ENCODE measurements at regions not wholly inside any gene's neighbourhood (a gene's known extent, or its start where the extent isn't known, plus 50 kb on each side); places are given as distances from the start of the nearest gene placed in this dataset.

- Histone ChIP-seq H3K36me3 (no peaks in the 10 kb centered on the region), H3K27ac (no peak overlapping the region), H3K27me3 (no peaks in the 10 kb centered on the region), H3K9ac (no peak overlapping the region), H3K4me3 (no peak overlapping the region), H3K4me2 (no peak overlapping the region), H4K20me1 (no peaks in the 10 kb centered on the region), H3K4me1 (no peaks in the 10 kb centered on the region), H3K9me3 (replicated peaks in 1 of 11) (no peaks in the 10 kb centered on the region)
- no peak for TF ChIP-seq Cebpa-rat (IDR thresholded peaks at IDR 0.05)
Measured at GRCh38 chr5:169357291-169357690, 56.4 kb upstream of the SLIT3 start.

GRCh38 chr5:169356811-169357210 is 55.9 kb upstream of the SLIT3 start:
- Histone ChIP-seq H3K4me2 (no peak overlapping the region), H3K27ac (no peak overlapping the region), H3K4me3 (no peak overlapping the region), H3K9me3 (replicated peaks in 1 of 11) (no peaks in the 10 kb centered on the region), H3K36me3 (no peaks in the 10 kb centered on the region), H3K27me3 (no peaks in the 10 kb centered on the region), H3K4me1 (no peaks in the 10 kb centered on the region), H4K20me1 (no peaks in the 10 kb centered on the region), H3K9ac (no peak overlapping the region)
- TF ChIP-seq Cebpa-rat (IDR thresholded peaks at IDR 0.05) = no peak

GRCh38 chr5:169356181-169356580 is 55.2 kb upstream of the SLIT3 start:
- TF ChIP-seq Cebpa-rat (IDR thresholded peaks at IDR 0.05) = no peak

GRCh38 chr5:169354921-169355320 is 54.0 kb upstream of the SLIT3 start:
- H3K4me1 ChIP-seq = no peaks in the 10 kb centered on the region
- no peaks in the 10 kb centered on the region for H3K27me3 ChIP-seq
- H3K4me2 ChIP-seq = no peak overlapping the region
- no peak overlapping the region for H3K4me3 ChIP-seq
- H4K20me1 ChIP-seq = no peaks in the 10 kb centered on the region
- no peak for TF ChIP-seq Cebpa-rat (IDR thresholded peaks at IDR 0.05)
- H3K9ac ChIP-seq = no peak overlapping the region
- no peaks in the 10 kb centered on the region for H3K9me3 ChIP-seq (replicated peaks in 1 of 11)
- H3K27ac ChIP-seq = no peak overlapping the region
- no peaks in the 10 kb centered on the region for H3K36me3 ChIP-seq

More at GRCh38 chr5:169356181-169356580, 55.2 kb upstream of the SLIT3 start:
- Histone ChIP-seq H4K20me1 (no peaks in the 10 kb centered on the region), H3K27me3 (no peaks in the 10 kb centered on the region), H3K4me3 (no peak overlapping the region), H3K27ac (no peak overlapping the region), H3K9me3 (replicated peaks in 1 of 11) (no peaks in the 10 kb centered on the region), H3K9ac (no peak overlapping the region), H3K36me3 (no peaks in the 10 kb centered on the region), H3K4me2 (no peak overlapping the region), H3K4me1 (no peaks in the 10 kb centered on the region)

- no peaks in the 10 kb centered on the region for H3K27me3 ChIP-seq
- H3K36me3 ChIP-seq = no peaks in the 10 kb centered on the region
- TF ChIP-seq Cebpa-rat (IDR thresholded peaks at IDR 0.05) = no peak
- no peak overlapping the region for H3K27ac ChIP-seq
- no peak overlapping the region for H3K9ac ChIP-seq
- no peak overlapping the region for H3K4me3 ChIP-seq
- no peaks in the 10 kb centered on the region for H4K20me1 ChIP-seq
- H3K4me1 ChIP-seq = no peaks in the 10 kb centered on the region
- no peak overlapping the region for H3K4me2 ChIP-seq
- H3K9me3 ChIP-seq (replicated peaks in 1 of 11) = no peaks in the 10 kb centered on the region
Measured at GRCh38 chr5:169354263-169354662, 53.3 kb upstream of the SLIT3 start.

GRCh38 chr5:169352901-169353300 is 52.0 kb upstream of the SLIT3 start:
- no peak overlapping the region for H3K4me3 ChIP-seq
- no peak overlapping the region for H3K27ac ChIP-seq
- H3K9me3 ChIP-seq (replicated peaks in 1 of 11) = no peaks in the 10 kb centered on the region

DNA sequence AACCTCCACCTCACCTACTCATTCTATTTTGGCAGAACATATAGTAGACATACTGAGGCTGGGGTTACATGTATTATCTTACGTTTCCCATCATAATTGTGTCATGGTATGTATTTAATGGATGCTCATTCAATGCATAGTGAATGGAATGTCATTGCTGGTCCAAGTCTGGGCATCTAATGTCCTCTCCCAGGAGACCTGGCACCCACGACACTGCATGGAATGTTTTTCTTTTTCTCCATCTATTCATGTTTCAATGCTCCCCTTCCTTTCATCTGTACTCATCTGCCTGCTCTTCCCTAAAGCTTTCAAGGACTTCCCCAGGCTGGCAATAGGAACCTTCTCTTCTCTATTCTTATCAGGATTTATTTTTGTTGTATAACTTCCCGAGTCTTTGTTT is 50.8 kb upstream of the SLIT3 start:
- Histone ChIP-seq H3K9ac (no peak overlapping the region), H3K36me3 (no peaks in the 10 kb centered on the region), H3K9me3 (replicated peaks in 1 of 11) (no peaks in the 10 kb centered on the region), H3K27me3 (no peaks in the 10 kb centered on the region), H3K27ac (no peak overlapping the region), H3K4me2 (no peak overlapping the region), H4K20me1 (no peaks in the 10 kb centered on the region), H3K4me1 (peaks cover 0 to 12% (median 1%) of the 10 kb centered on the region in 10 experiments; a peak in 8 of 20 replicates), H3K4me3 (no peak overlapping the region)
- TF ChIP-seq Cebpa-rat (IDR thresholded peaks at IDR 0.05) = no peak

More at GRCh38 chr5:169352901-169353300, 52.0 kb upstream of the SLIT3 start:
- no peaks in the 10 kb centered on the region for H3K27me3 ChIP-seq
- no peak overlapping the region for H3K4me2 ChIP-seq
- H3K36me3 ChIP-seq = no peaks in the 10 kb centered on the region
- peaks cover 0 to 7% (median 1%) of the 10 kb centered on the region in 10 experiments; a peak in 8 of 20 replicates for H3K4me1 ChIP-seq
- H3K9ac ChIP-seq = no peak overlapping the region
- H4K20me1 ChIP-seq = no peaks in the 10 kb centered on the region
- TF ChIP-seq Cebpa-rat (IDR thresholded peaks at IDR 0.05) = no peak

DNA sequence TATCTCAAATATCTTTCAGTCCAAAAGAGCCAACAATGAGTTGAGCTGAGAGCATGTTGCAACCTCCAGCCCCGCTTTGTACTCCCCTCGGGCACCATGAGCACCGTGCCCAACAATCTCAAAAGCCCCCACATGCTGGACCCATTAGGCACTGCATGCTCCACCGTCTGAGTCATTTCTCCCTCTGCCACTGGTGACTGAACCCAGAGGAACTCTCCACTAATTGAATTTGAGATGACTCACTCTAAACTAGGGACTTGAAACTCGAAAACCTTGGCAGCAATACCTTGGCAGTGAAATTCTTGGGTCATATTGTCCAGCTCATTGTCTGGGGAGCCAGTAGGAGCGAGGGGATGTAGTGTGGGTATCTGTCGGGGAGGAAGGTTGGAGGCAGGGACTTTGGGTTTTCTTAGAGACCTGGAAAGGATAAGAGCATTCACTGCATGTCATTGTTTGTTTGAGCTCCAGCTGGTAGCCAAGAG is 49.9 kb upstream of the SLIT3 start:
- Histone ChIP-seq H3K4me2 (no peak overlapping the region), H3K36me3 (no peaks in the 10 kb centered on the region), H3K4me1 (peaks cover 0 to 12% (median 1%) of the 10 kb centered on the region in 10 experiments; a peak in 8 of 20 replicates), H3K27me3 (no peaks in the 10 kb centered on the region), H3K27ac (no peak overlapping the region), H4K20me1 (no peaks in the 10 kb centered on the region), H3K4me3 (no peak overlapping the region), H3K9me3 (replicated peaks in 1 of 11) (no peaks in the 10 kb centered on the region), H3K9ac (no peak overlapping the region)
- TF ChIP-seq Cebpa-rat (IDR thresholded peaks at IDR 0.05) = no peak

Data from BLaER1 treated with 17β-estradiol and CSF1 and Interleukin-3, amounts not matched to agents 10 nM and 100 nM (cell line).